ENCODE measurements at regions not wholly inside any gene's neighbourhood (a gene's known extent, or its start where the extent isn't known, plus 50 kb on each side); places are given as distances from the start of the nearest gene placed in this dataset.

DNA sequence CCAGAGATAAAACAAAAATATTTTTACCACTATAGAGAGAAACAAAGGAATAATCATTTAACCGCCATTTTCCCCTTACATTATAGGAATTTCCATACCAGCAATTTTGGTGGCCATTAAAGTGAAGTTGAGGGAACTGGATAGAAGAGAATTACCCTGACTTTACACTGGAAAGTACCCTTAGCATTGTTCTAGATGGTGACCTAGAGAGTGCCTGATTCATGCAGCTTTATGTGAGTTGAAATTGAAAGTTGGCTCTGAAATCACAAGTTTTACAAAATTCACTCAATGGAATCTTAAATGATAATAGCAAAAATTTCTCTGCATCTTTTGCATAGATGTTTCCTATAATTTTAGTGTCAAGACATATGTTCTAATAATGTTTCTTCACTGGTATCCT is 55.7 kb upstream of the PREP start:
- ATAC-seq, result no peak
- POLR2A ChIA-PET, result no interaction called here
- TF ChIP-seq ELK1 (IDR thresholded peaks at IDR 0.05; ENCODE audit: low read depth, low read length) (no peak), EHMT2 (IDR thresholded peaks at IDR 0.05; ENCODE audit: low read depth) (no peak), KDM1A (IDR thresholded peaks at IDR 0.05; ENCODE audit: low read depth) (no peak), CBX2 (IDR thresholded peaks at IDR 0.05; ENCODE audit: borderline replicate concordance, low read depth) (no peak), HOXB5 (CRISPR knock-in tag; IDR thresholded peaks at IDR 0.05) (no peak), MAZ (IDR thresholded peaks at IDR 0.05; ENCODE audit: borderline replicate concordance, low read depth, low read length) (no peak), NPAS2 (CRISPR knock-in tag; IDR thresholded peaks at IDR 0.05; ENCODE audit: borderline replicate concordance) (no peak)
- TF ChIP-seq, protein P1, sequence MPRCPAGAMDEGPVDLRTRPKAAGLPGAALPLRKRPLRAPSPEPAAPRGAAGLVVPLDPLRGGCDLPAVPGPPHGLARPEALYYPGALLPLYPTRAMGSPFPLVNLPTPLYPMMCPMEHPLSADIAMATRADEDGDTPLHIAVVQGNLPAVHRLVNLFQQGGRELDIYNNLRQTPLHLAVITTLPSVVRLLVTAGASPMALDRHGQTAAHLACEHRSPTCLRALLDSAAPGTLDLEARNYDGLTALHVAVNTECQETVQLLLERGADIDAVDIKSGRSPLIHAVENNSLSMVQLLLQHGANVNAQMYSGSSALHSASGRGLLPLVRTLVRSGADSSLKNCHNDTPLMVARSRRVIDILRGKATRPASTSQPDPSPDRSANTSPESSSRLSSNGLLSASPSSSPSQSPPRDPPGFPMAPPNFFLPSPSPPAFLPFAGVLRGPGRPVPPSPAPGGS (IDR thresholded peaks at IDR 0.05), result no peak
- no peak overlapping the region for H3K4me2 ChIP-seq
- 100% methylated on average over 1 of the region's 1 CpG for WGBS (ENCODE audit: missing lambda C conversion rate)
- DNase-seq (ENCODE audit: low read depth in 1 of 2, low spot score in 1 of 2), result no peak
- H3K27ac ChIP-seq, result no peak overlapping the region
- peaks cover 5% of the 10 kb centered on the region; the same call in 2 of the 3 replicates for H3K4me1 ChIP-seq
- H3K4me3 ChIP-seq, result no peak overlapping the region
- peaks cover 6% of the 10 kb centered on the region; the same call in 1 of the 3 replicates for H3K9me3 ChIP-seq
- no peak for FAIRE-seq
- CTCF ChIA-PET, result interaction anchor here (1.0 kb wide), 1 partner anchor 27 kb away, joined by 3 read pairs; no protein-coding TSS in a partner anchor

DNA sequence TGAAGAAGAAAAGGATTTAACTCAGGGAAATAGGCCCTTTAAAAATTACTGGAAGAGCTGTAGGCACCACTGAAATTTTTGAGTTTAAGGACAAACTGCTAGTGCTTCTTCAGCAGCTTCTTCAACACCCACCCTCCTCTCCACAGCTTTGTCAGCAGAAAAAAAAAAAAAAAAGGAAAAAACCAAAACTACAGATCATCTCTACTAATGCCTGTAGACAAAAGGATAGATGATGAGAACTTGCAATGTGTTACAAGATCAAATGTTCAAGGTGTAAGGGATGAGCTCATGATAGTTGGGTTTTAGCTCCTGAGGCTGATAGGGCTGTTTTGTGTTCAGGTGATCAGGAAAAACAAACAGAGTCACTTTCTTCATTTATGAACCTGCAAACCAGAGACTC is 55.2 kb upstream of the PREP start:
- Histone ChIP-seq H3K4me2 (no peak overlapping the region), H3K4me1 (peaks cover 5% of the 10 kb centered on the region; the same call in 2 of the 3 replicates), H3K4me3 (no peak overlapping the region), H3K9me3 (peaks cover 6% of the 10 kb centered on the region; the same call in 1 of the 3 replicates), H3K27ac (no peak overlapping the region)
- DNase-seq (ENCODE audit: low read depth in 1 of 2, low spot score in 1 of 2) (no peak), ATAC-seq (no peak), FAIRE-seq (no peak)
- POLR2A ChIA-PET, result no interaction called here
- CTCF ChIA-PET, result interaction anchor here (1.0 kb wide), 1 partner anchor 26 kb away, joined by 3 read pairs; no protein-coding TSS in a partner anchor
- TF ChIP-seq SREBF2 (IDR thresholded peaks at IDR 0.05) (no peak), NPAS2 (CRISPR knock-in tag; IDR thresholded peaks at IDR 0.05; ENCODE audit: borderline replicate concordance) (no peak), EP300 (IDR thresholded peaks at IDR 0.05) (no peak), ZNF302 (CRISPR knock-in tag; IDR thresholded peaks at IDR 0.05) (no peak)
- TF ChIP-seq, protein P1 (IDR thresholded peaks at IDR 0.05), result no peak

DNA sequence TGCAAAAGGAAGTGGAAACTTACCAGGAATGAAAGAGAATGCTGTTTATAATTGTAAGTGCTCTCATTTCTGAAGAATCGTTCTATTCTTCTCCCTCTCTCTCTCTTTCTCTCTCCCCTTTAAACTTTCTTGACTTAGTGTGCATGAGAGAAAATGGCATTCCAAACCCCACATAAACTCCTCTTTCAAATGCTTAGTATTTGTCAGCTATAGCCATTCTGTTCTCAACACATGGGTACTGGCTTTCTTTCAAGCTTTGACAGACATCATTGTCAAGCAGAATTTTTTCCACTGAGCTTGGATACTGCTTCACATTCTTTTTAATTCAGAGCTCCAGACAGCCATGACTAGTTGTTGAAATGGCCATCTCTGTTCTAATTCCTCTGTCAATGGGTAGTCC is 51.1 kb upstream of the PREP start:
- DNase-seq (ENCODE audit: low read depth in 1 of 2, low spot score in 1 of 2) (no peak), ATAC-seq (no peak), FAIRE-seq (no peak)
- CTCF ChIA-PET, result interaction anchor here (0.8 to 1.2 kb wide), 2 partner anchors 22 to 770 kb away, joined by 3 to 4 read pairs; no protein-coding TSS in a partner anchor
- POLR2A ChIA-PET, result no interaction called here
- WGBS (ENCODE audit: missing lambda C conversion rate), result 62% methylated on average over 1 of the region's 1 CpG
- TF ChIP-seq EHMT2 (IDR thresholded peaks at IDR 0.05; ENCODE audit: low read depth) (no peak), KDM1A (IDR thresholded peaks at IDR 0.05; ENCODE audit: low read depth) (no peak), CBX8 (IDR thresholded peaks at IDR 0.05) (no peak), NPAS2 (CRISPR knock-in tag; IDR thresholded peaks at IDR 0.05; ENCODE audit: borderline replicate concordance) (no peak), NR3C1 (IDR thresholded peaks at IDR 0.05) (no peak), JUN (IDR thresholded peaks at IDR 0.05) (no peak), FOXS1 (CRISPR knock-in tag; IDR thresholded peaks at IDR 0.05) (no peak), RAD21 (conservative IDR thresholded peaks at IDR 0.05 in 1 of 2, IDR thresholded peaks at IDR 0.05 in 1 of 2) (no peak), HOXA7 (CRISPR knock-in tag; IDR thresholded peaks at IDR 0.05) (no peak)
- H3K27ac ChIP-seq, result no peak overlapping the region
- peaks cover 6% of the 10 kb centered on the region; the same call in 1 of the 3 replicates for H3K9me3 ChIP-seq
- H3K4me3 ChIP-seq, result no peak overlapping the region
- no peak overlapping the region for H3K4me2 ChIP-seq
- no peaks in the 10 kb centered on the region for H3K4me1 ChIP-seq
